ENCODE measurements at regions not wholly inside any gene's neighbourhood (a gene's known extent, or its start where the extent isn't known, plus 50 kb on each side); places are given as distances from the start of the nearest gene placed in this dataset.

- intact Hi-C loops (cut with DNase I) = no loop called here
- Histone ChIP-seq H3K36me3 (ENCODE audit: control insufficient read depth in 2 of 3, insufficient read depth in 3 of 3, low read length in 3 of 3) (no peaks in the 10 kb centered on the region), H3K27me3 (ENCODE audit: control insufficient read depth, insufficient read depth, low read length) (no peaks in the 10 kb centered on the region), H3K9ac (ENCODE audit: low read length in 3 of 3) (no peak overlapping the region), H3K27ac (ENCODE audit: low read depth in 2 of 2, low read length in 2 of 2) (no peak overlapping the region), H3K4me3 (ENCODE audit: low read length in 3 of 3) (no peak overlapping the region), H3K4me1 (ENCODE audit: control insufficient read depth in 2 of 3, insufficient read depth in 2 of 3, low read depth in 1 of 3, low read length in 3 of 3) (no peaks in the 10 kb centered on the region), H3K9me3 (ENCODE audit: control insufficient read depth in 2 of 3, insufficient read depth in 1 of 3, low read length in 3 of 3) (no peaks in the 10 kb centered on the region)
- DNase-seq (no peak), FAIRE-seq (no peak)
- no peak for TF ChIP-seq CTCF (IDR thresholded peaks at IDR 0.05; ENCODE audit: borderline replicate concordance, extremely low read depth, insufficient read depth)
Measured at GRCh38 chr2:187174582-187174981, 273.5 kb downstream of the CALCRL start.

GRCh38 chr2:187171318-187171717 lies 276.7 kb downstream of the CALCRL start:
- no peaks in the 10 kb centered on the region for H3K27me3 ChIP-seq (ENCODE audit: control insufficient read depth, insufficient read depth, low read length)
- H3K4me1 ChIP-seq (ENCODE audit: control insufficient read depth in 2 of 3, insufficient read depth in 2 of 3, low read depth in 1 of 3, low read length in 3 of 3) = no peaks in the 10 kb centered on the region
- no peak for FAIRE-seq
- no peak overlapping the region for H3K4me3 ChIP-seq (ENCODE audit: low read length in 3 of 3)
- no peak overlapping the region for H3K9ac ChIP-seq (ENCODE audit: low read length in 3 of 3)
- intact Hi-C loops (cut with DNase I) = no loop called here
- H3K36me3 ChIP-seq (ENCODE audit: control insufficient read depth in 2 of 3, insufficient read depth in 3 of 3, low read length in 3 of 3) = no peaks in the 10 kb centered on the region
- no peak overlapping the region for H3K27ac ChIP-seq (ENCODE audit: low read depth in 2 of 2, low read length in 2 of 2)
- no peak for DNase-seq
- TF ChIP-seq CTCF (IDR thresholded peaks at IDR 0.05; ENCODE audit: borderline replicate concordance, extremely low read depth, insufficient read depth) = no peak
- no peaks in the 10 kb centered on the region for H3K9me3 ChIP-seq (ENCODE audit: control insufficient read depth in 2 of 3, insufficient read depth in 1 of 3, low read length in 3 of 3)

GRCh38 chr2:187169864-187170263 lies 278.2 kb downstream of the CALCRL start:
- no peaks in the 10 kb centered on the region for H3K4me1 ChIP-seq (ENCODE audit: control insufficient read depth in 2 of 3, insufficient read depth in 2 of 3, low read depth in 1 of 3, low read length in 3 of 3)
- FAIRE-seq (no peak), DNase-seq (no peak)
- H3K4me3 ChIP-seq (ENCODE audit: low read length in 3 of 3) = no peak overlapping the region
- intact Hi-C loops (cut with DNase I) = no loop called here
- no peak overlapping the region for H3K9ac ChIP-seq (ENCODE audit: low read length in 3 of 3)
- H3K9me3 ChIP-seq (ENCODE audit: control insufficient read depth in 2 of 3, insufficient read depth in 1 of 3, low read length in 3 of 3) = no peaks in the 10 kb centered on the region
- H3K27ac ChIP-seq (ENCODE audit: low read depth in 2 of 2, low read length in 2 of 2) = no peak overlapping the region
- no peaks in the 10 kb centered on the region for H3K27me3 ChIP-seq (ENCODE audit: control insufficient read depth, insufficient read depth, low read length)
- H3K36me3 ChIP-seq (ENCODE audit: control insufficient read depth in 2 of 3, insufficient read depth in 3 of 3, low read length in 3 of 3) = no peaks in the 10 kb centered on the region
- TF ChIP-seq CTCF (IDR thresholded peaks at IDR 0.05; ENCODE audit: borderline replicate concordance, extremely low read depth, insufficient read depth) = no peak

Data from kidney (tissue), 13 donors.